Stimulated activated CD4-positive, alpha-beta T cell treated with anti-CD3 and anti-CD28 coated beads, Interleukin-12 subunit alpha, Interleukin-12 subunit beta, amount 100 ng/mL, for 24 hours (primary cell): ENCODE measurements at regions not wholly inside any gene's neighbourhood (a gene's known extent, or its start where the extent isn't known, plus 50 kb on each side); places are given as distances from the start of the nearest gene placed in this dataset.

Experiments
- DNase-seq, 2 experiments: peaks; one replicate each; pipeline ENCODE4 v3.0.0-alpha.2; 2020; ENCODE audit warnings: low read depth in 2 of 2

- no peak for DNase-seq
Observed at GRCh38 chr3:104992676-104993075, 374.0 kb upstream of the ALCAM start.

GRCh38 chr3:105006164-105006563 lies 360.5 kb upstream of the ALCAM start:
- DNase-seq = no peak

GRCh38 chr3:105013657-105014056 lies 353.1 kb upstream of the ALCAM start:
- DNase-seq = no peak

- no peak for DNase-seq
Observed at GRCh38 chr3:105014631-105015030, 352.1 kb upstream of the ALCAM start.

- DNase-seq = no peak
Observed at GRCh38 chr3:105022813-105023212, 343.9 kb upstream of the ALCAM start.

GRCh38 chr3:105030211-105030610 lies 336.5 kb upstream of the ALCAM start:
- DNase-seq = no peak

GRCh38 chr3:105032541-105032940 lies 334.2 kb upstream of the ALCAM start:
- no peak for DNase-seq

GRCh38 chr3:105033081-105033480 lies 333.6 kb upstream of the ALCAM start:
- no peak for DNase-seq

- no peak for DNase-seq
Observed at GRCh38 chr3:105039004-105039403, 327.7 kb upstream of the ALCAM start.

- no peak for DNase-seq
Observed at GRCh38 chr3:105040026-105040622, 326.6 kb upstream of the ALCAM start.

GRCh38 chr3:105042586-105042985 lies 324.1 kb upstream of the ALCAM start:
- DNase-seq = no peak

- no peak for DNase-seq
Observed at GRCh38 chr3:105051111-105051510, 315.6 kb upstream of the ALCAM start.

- no peak for DNase-seq
Observed at GRCh38 chr3:105051972-105052371, 314.7 kb upstream of the ALCAM start.

- DNase-seq = no peak
Observed at GRCh38 chr3:105062853-105063252, 303.9 kb upstream of the ALCAM start.

GRCh38 chr3:105065895-105066839 lies 300.5 kb upstream of the ALCAM start:
- no peak for DNase-seq

- no peak for DNase-seq
Observed at GRCh38 chr3:105067361-105067760, 299.3 kb upstream of the ALCAM start.

- DNase-seq = no peak
Observed at GRCh38 chr3:105077060-105077822, 289.5 kb upstream of the ALCAM start.

- DNase-seq = no peak
Observed at GRCh38 chr3:105083945-105084344, 282.8 kb upstream of the ALCAM start.

GRCh38 chr3:105085506-105085905 lies 281.2 kb upstream of the ALCAM start:
- no peak for DNase-seq

- DNase-seq = no peak
Observed at GRCh38 chr3:105093371-105094252, 273.1 kb upstream of the ALCAM start.

GRCh38 chr3:105094588-105094987 lies 272.1 kb upstream of the ALCAM start:
- no peak for DNase-seq
